Ectodermal cell (in vitro differentiated cells): ENCODE measurements at regions not wholly inside any gene's neighbourhood (a gene's known extent, or its start where the extent isn't known, plus 50 kb on each side); places are given as distances from the start of the nearest gene placed in this dataset.

Experiments
- H3K27ac ChIP-seq: 2 replicates; pipeline ENCODE4 v1.7.0; 2013; ENCODE audit warnings: mild to moderate bottlenecking, low read depth, low read length; ENCODE audit not compliant: insufficient read depth, poor library complexity, severe bottlenecking
- H3K27me3 ChIP-seq: 2 replicates; pipeline ENCODE4 v1.7.0; 2013; ENCODE audit warnings: mild to moderate bottlenecking, low read length; ENCODE audit not compliant: insufficient read depth, control insufficient read depth, poor library complexity, severe bottlenecking
- H3K36me3 ChIP-seq: one replicate; pipeline ENCODE4 v1.7.0; 2013; ENCODE audit warnings: low read length; ENCODE audit not compliant: control insufficient read depth, insufficient read depth
- H3K4me1 ChIP-seq: one replicate; pipeline ENCODE4 v1.7.0; 2013; ENCODE audit warnings: low read length; ENCODE audit not compliant: control insufficient read depth, insufficient read depth
- H3K4me3 ChIP-seq: 2 replicates; pipeline ENCODE4 v1.7.0; 2013; ENCODE audit warnings: low read depth, low read length, control low read depth; ENCODE audit not compliant: insufficient read depth
- H3K9me3 ChIP-seq: 2 replicates; pipeline ENCODE4 v1.7.0; 2013; ENCODE audit warnings: mild to moderate bottlenecking, low read length, moderate library complexity; ENCODE audit not compliant: control insufficient read depth
- WGBS, 2 experiments: methylation state at CpG; one replicate each; pipeline ENCODE4 v1.1.7; 2013; ENCODE audit warnings: missing lambda C conversion rate in 2 of 2; 5-methylcytosine and 5-hydroxymethylcytosine counted together

- Histone ChIP-seq H3K36me3 (no peaks in the 10 kb centered on the region), H3K27ac (no peak overlapping the region), H3K27me3 (no peaks in the 10 kb centered on the region), H3K4me3 (no peak overlapping the region), H3K4me1 (no peaks in the 10 kb centered on the region), H3K9me3 (no peaks in the 10 kb centered on the region)
- 95 to 100% methylated on average over 2 of the region's 2 CpGs for WGBS, 2 experiments
Measured at GRCh38 chr1:60558236-60558635, 484.7 kb upstream of the C1orf87 start.

- no peaks in the 10 kb centered on the region for H3K36me3 ChIP-seq
- H3K9me3 ChIP-seq: no peaks in the 10 kb centered on the region
- WGBS, 2 experiments: 95 to 100% methylated on average over 2 of the region's 2 CpGs
- no peaks in the 10 kb centered on the region for H3K4me1 ChIP-seq
- no peak overlapping the region for H3K4me3 ChIP-seq
- H3K27me3 ChIP-seq: no peaks in the 10 kb centered on the region
- H3K27ac ChIP-seq: no peak overlapping the region
Measured at GRCh38 chr1:60553730-60554129, 480.2 kb upstream of the C1orf87 start.

GRCh38 chr1:60547821-60548220 lies 474.3 kb upstream of the C1orf87 start:
- no peaks in the 10 kb centered on the region for H3K27me3 ChIP-seq
- H3K36me3 ChIP-seq: no peaks in the 10 kb centered on the region
- 90 to 97% methylated on average over 4 of the region's 4 CpGs for WGBS, 2 experiments
- H3K9me3 ChIP-seq: no peaks in the 10 kb centered on the region
- H3K27ac ChIP-seq: no peak overlapping the region
- H3K4me1 ChIP-seq: no peaks in the 10 kb centered on the region
- no peak overlapping the region for H3K4me3 ChIP-seq

GRCh38 chr1:60541831-60542532 lies 468.4 kb upstream of the C1orf87 start:
- no peaks in the 10 kb centered on the region for H3K27me3 ChIP-seq
- 99 to 100% methylated on average over 2 of the region's 2 CpGs for WGBS, 2 experiments
- H3K4me1 ChIP-seq: no peaks in the 10 kb centered on the region
- no peaks in the 10 kb centered on the region for H3K36me3 ChIP-seq
- H3K27ac ChIP-seq: no peak overlapping the region
- no peaks in the 10 kb centered on the region for H3K9me3 ChIP-seq
- no peak overlapping the region for H3K4me3 ChIP-seq

- Histone ChIP-seq H3K4me3 (no peak overlapping the region), H3K27me3 (no peaks in the 10 kb centered on the region), H3K36me3 (no peaks in the 10 kb centered on the region), H3K27ac (no peak overlapping the region), H3K4me1 (no peaks in the 10 kb centered on the region), H3K9me3 (no peaks in the 10 kb centered on the region)
- 92 to 94% methylated on average over 12 of the region's 12 CpGs for WGBS, 2 experiments
Measured at GRCh38 chr1:60540141-60540540, 466.6 kb upstream of the C1orf87 start.

- H3K27ac ChIP-seq: no peak overlapping the region
Measured at GRCh38 chr1:60535713-60536112, 462.1 kb upstream of the C1orf87 start.

GRCh38 chr1:60527567-60527966 lies 454.0 kb upstream of the C1orf87 start:
- Histone ChIP-seq H3K27me3 (no peaks in the 10 kb centered on the region), H3K9me3 (no peaks in the 10 kb centered on the region), H3K4me3 (no peak overlapping the region), H3K4me1 (no peaks in the 10 kb centered on the region), H3K36me3 (no peaks in the 10 kb centered on the region), H3K27ac (no peak overlapping the region)

More at GRCh38 chr1:60535713-60536112, 462.1 kb upstream of the C1orf87 start:
- H3K27me3 ChIP-seq: no peaks in the 10 kb centered on the region
- no peaks in the 10 kb centered on the region for H3K4me1 ChIP-seq
- H3K4me3 ChIP-seq: no peak overlapping the region
- no peaks in the 10 kb centered on the region for H3K9me3 ChIP-seq
- H3K36me3 ChIP-seq: no peaks in the 10 kb centered on the region
- 86 to 92% methylated on average over 2 of the region's 2 CpGs for WGBS, 2 experiments

GRCh38 chr1:60516996-60517395 lies 443.4 kb upstream of the C1orf87 start:
- H3K9me3 ChIP-seq: no peaks in the 10 kb centered on the region
- no peak overlapping the region for H3K27ac ChIP-seq
- H3K4me1 ChIP-seq: no peaks in the 10 kb centered on the region
- H3K27me3 ChIP-seq: no peaks in the 10 kb centered on the region
- 80 to 88% methylated on average over 3 of the region's 3 CpGs for WGBS, 2 experiments
- no peak overlapping the region for H3K4me3 ChIP-seq
- no peaks in the 10 kb centered on the region for H3K36me3 ChIP-seq

- Histone ChIP-seq H3K27ac (no peak overlapping the region), H3K4me3 (no peak overlapping the region), H3K36me3 (no peaks in the 10 kb centered on the region), H3K27me3 (no peaks in the 10 kb centered on the region), H3K9me3 (no peaks in the 10 kb centered on the region), H3K4me1 (no peaks in the 10 kb centered on the region)
Measured at GRCh38 chr1:60510162-60510561, 436.6 kb upstream of the C1orf87 start.

GRCh38 chr1:60504206-60504840 lies 430.8 kb upstream of the C1orf87 start:
- no peaks in the 10 kb centered on the region for H3K36me3 ChIP-seq
- 83% methylated on average over 1 of the region's 3 CpGs; no CpG with 5 or more reads in 1 of the 2 experiments for WGBS, 2 experiments
- H3K4me3 ChIP-seq: no peak overlapping the region
- H3K4me1 ChIP-seq: no peaks in the 10 kb centered on the region
- no peak overlapping the region for H3K27ac ChIP-seq
- H3K27me3 ChIP-seq: no peaks in the 10 kb centered on the region
- no peaks in the 10 kb centered on the region for H3K9me3 ChIP-seq
